ENCODE measurements at regions not wholly inside any gene's neighbourhood (a gene's known extent, or its start where the extent isn't known, plus 50 kb on each side); places are given as distances from the start of the nearest gene placed in this dataset.

- H3K27me3 ChIP-seq: no peaks in the 10 kb centered on the region
- peaks cover 0 to 28% (median 0%) of the 10 kb centered on the region in 12 donors for H3K4me1 ChIP-seq
- H3K27ac ChIP-seq: no peak overlapping the region
- intact Hi-C loops (cut with DNase I): no loop called here
- TF ChIP-seq POLR2A (IDR thresholded peaks at IDR 0.05) (no peak), CTCF (IDR thresholded peaks at IDR 0.05) (no peak)
- DNase-seq (no peak), ATAC-seq (no peak)
- no peaks in the 10 kb centered on the region for H3K36me3 ChIP-seq
- H3K9me3 ChIP-seq: no peaks in the 10 kb centered on the region
- 78 to 81% (median 80%) methylated on average over 6 of the region's 6 CpGs for WGBS, 4 donors
- H3K4me3 ChIP-seq: no peak overlapping the region
Observed at GRCh38 chr2:230640540-230641011, 72.1 kb upstream of the CAB39 start.

- TF ChIP-seq CTCF (IDR thresholded peaks at IDR 0.05) (no peak), POLR2A (IDR thresholded peaks at IDR 0.05) (no peak)
- no peaks in the 10 kb centered on the region for H3K36me3 ChIP-seq
- no peaks in the 10 kb centered on the region for H3K27me3 ChIP-seq
- H3K27ac ChIP-seq: peak overlapping the region in 2 of 12 donors; percentile 26 to 86
- ATAC-seq: no peak
- 85 to 98% (median 96%) methylated on average over 4 of the region's 4 CpGs for WGBS, 4 donors
- H3K9me3 ChIP-seq: no peaks in the 10 kb centered on the region
- peaks cover 0 to 28% (median 0%) of the 10 kb centered on the region in 12 donors for H3K4me1 ChIP-seq
- no peak for DNase-seq
- H3K4me3 ChIP-seq: no peak overlapping the region
- intact Hi-C loops (cut with DNase I): no loop called here
Observed at GRCh38 chr2:230642966-230643365, 69.7 kb upstream of the CAB39 start.

- ATAC-seq (peak; percentile 45 to 85 (median 74)), DNase-seq (peak in 4 of 5 donors; percentile 33 to 65 (median 52))
- Histone ChIP-seq H3K9me3 (no peaks in the 10 kb centered on the region), H3K27ac (peak overlapping the region in 2 of 12 donors; percentile 26 to 86), H3K4me1 (peaks cover 0 to 28% (median 0%) of the 10 kb centered on the region in 12 donors), H3K27me3 (no peaks in the 10 kb centered on the region), H3K4me3 (no peak overlapping the region), H3K36me3 (no peaks in the 10 kb centered on the region)
- intact Hi-C loops (cut with DNase I): no loop called here
- TF ChIP-seq POLR2A (IDR thresholded peaks at IDR 0.05): no peak
- no peak for TF ChIP-seq CTCF (IDR thresholded peaks at IDR 0.05)
- WGBS, 4 donors: 54 to 61% (median 57%) methylated on average over 9 of the region's 9 CpGs
Observed at GRCh38 chr2:230643576-230644291, 68.9 kb upstream of the CAB39 start.

- intact Hi-C loops (cut with DNase I): no loop called here
- no peaks in the 10 kb centered on the region for H3K9me3 ChIP-seq
- peak overlapping the region in 1 of 12 donors; percentile 86 for H3K27ac ChIP-seq
- no peaks in the 10 kb centered on the region for H3K36me3 ChIP-seq
- DNase-seq (no peak), ATAC-seq (no peak)
- H3K4me1 ChIP-seq: peaks cover 0 to 28% (median 0%) of the 10 kb centered on the region in 12 donors
- no peak overlapping the region for H3K4me3 ChIP-seq
- no peak for TF ChIP-seq CTCF (IDR thresholded peaks at IDR 0.05)
- TF ChIP-seq POLR2A (IDR thresholded peaks at IDR 0.05): no peak
- no peaks in the 10 kb centered on the region for H3K27me3 ChIP-seq
- 91 to 95% (median 94%) methylated on average over 6 of the region's 6 CpGs for WGBS, 4 donors
Observed at GRCh38 chr2:230644356-230644935, 68.2 kb upstream of the CAB39 start.

All from heart left ventricle (tissue), 16 donors.